ENCODE measurements at regions not wholly inside any gene's neighbourhood (a gene's known extent, or its start where the extent isn't known, plus 50 kb on each side); places are given as distances from the start of the nearest gene placed in this dataset.

- no peaks in the 10 kb centered on the region for H3K4me1 ChIP-seq (ENCODE audit: control insufficient read depth, insufficient read depth, low read length)
- DNase-seq, result no peak
- no peak overlapping the region for H3K27ac ChIP-seq (ENCODE audit: low read length)
- no peaks in the 10 kb centered on the region for H3K9me3 ChIP-seq (ENCODE audit: control insufficient read depth, low read depth, low read length)
- H3K36me3 ChIP-seq (ENCODE audit: control insufficient read depth, insufficient read depth, low read length), result no peaks in the 10 kb centered on the region
- H3K27me3 ChIP-seq (ENCODE audit: control insufficient read depth, insufficient read depth, low read length), result no peaks in the 10 kb centered on the region
- WGBS (ENCODE audit: insufficient coverage, low lambda C conversion rate), result 88% methylated on average over 3 of the region's 3 CpGs
- no peak overlapping the region for H3K4me3 ChIP-seq (ENCODE audit: low read length)
These were observed 230.2 kb downstream of the LMO4 start for GRCh38 chr1:87558921-87559320.

- 80% methylated on average over 1 of the region's 3 CpGs for WGBS (ENCODE audit: insufficient coverage, low lambda C conversion rate)
- Histone ChIP-seq H3K9me3 (ENCODE audit: control insufficient read depth, low read depth, low read length) (no peaks in the 10 kb centered on the region), H3K4me3 (ENCODE audit: low read length) (no peak overlapping the region), H3K27me3 (ENCODE audit: control insufficient read depth, insufficient read depth, low read length) (no peaks in the 10 kb centered on the region), H3K36me3 (ENCODE audit: control insufficient read depth, insufficient read depth, low read length) (no peaks in the 10 kb centered on the region), H3K4me1 (ENCODE audit: control insufficient read depth, insufficient read depth, low read length) (no peaks in the 10 kb centered on the region), H3K27ac (ENCODE audit: low read length) (no peak overlapping the region)
- DNase-seq, result no peak
These were observed 231.5 kb downstream of the LMO4 start for GRCh38 chr1:87560137-87560536.

GRCh38 chr1:87560601-87561360, 232.1 kb downstream of the LMO4 start:
- no peaks in the 10 kb centered on the region for H3K27me3 ChIP-seq (ENCODE audit: control insufficient read depth, insufficient read depth, low read length)
- no peak for DNase-seq
- no peaks in the 10 kb centered on the region for H3K36me3 ChIP-seq (ENCODE audit: control insufficient read depth, insufficient read depth, low read length)
- no peak overlapping the region for H3K4me3 ChIP-seq (ENCODE audit: low read length)
- no peaks in the 10 kb centered on the region for H3K9me3 ChIP-seq (ENCODE audit: control insufficient read depth, low read depth, low read length)
- H3K4me1 ChIP-seq (ENCODE audit: control insufficient read depth, insufficient read depth, low read length), result no peaks in the 10 kb centered on the region
- WGBS (ENCODE audit: insufficient coverage, low lambda C conversion rate), result no CpG with 5 or more reads among the region's 3 CpGs
- no peak overlapping the region for H3K27ac ChIP-seq (ENCODE audit: low read length)

GRCh38 chr1:87563211-87563610, 234.5 kb downstream of the LMO4 start:
- WGBS (ENCODE audit: insufficient coverage, low lambda C conversion rate), result 88% methylated on average over 3 of the region's 4 CpGs
- no peaks in the 10 kb centered on the region for H3K36me3 ChIP-seq (ENCODE audit: control insufficient read depth, insufficient read depth, low read length)
- no peaks in the 10 kb centered on the region for H3K27me3 ChIP-seq (ENCODE audit: control insufficient read depth, insufficient read depth, low read length)
- no peaks in the 10 kb centered on the region for H3K4me1 ChIP-seq (ENCODE audit: control insufficient read depth, insufficient read depth, low read length)
- DNase-seq, result no peak
- H3K4me3 ChIP-seq (ENCODE audit: low read length), result no peak overlapping the region
- no peaks in the 10 kb centered on the region for H3K9me3 ChIP-seq (ENCODE audit: control insufficient read depth, low read depth, low read length)
- no peak overlapping the region for H3K27ac ChIP-seq (ENCODE audit: low read length)

- Histone ChIP-seq H3K36me3 (ENCODE audit: control insufficient read depth, insufficient read depth, low read length) (no peaks in the 10 kb centered on the region), H3K9me3 (ENCODE audit: control insufficient read depth, low read depth, low read length) (no peaks in the 10 kb centered on the region), H3K27me3 (ENCODE audit: control insufficient read depth, insufficient read depth, low read length) (no peaks in the 10 kb centered on the region), H3K4me1 (ENCODE audit: control insufficient read depth, insufficient read depth, low read length) (no peaks in the 10 kb centered on the region), H3K27ac (ENCODE audit: low read length) (no peak overlapping the region), H3K4me3 (ENCODE audit: low read length) (no peak overlapping the region)
- DNase-seq, result no peak
- no CpG with 5 or more reads among the region's 5 CpGs for WGBS (ENCODE audit: insufficient coverage, low lambda C conversion rate)
These were observed 237.2 kb downstream of the LMO4 start for GRCh38 chr1:87565861-87566260.

GRCh38 chr1:87568005-87568404, 239.3 kb downstream of the LMO4 start:
- no peaks in the 10 kb centered on the region for H3K9me3 ChIP-seq (ENCODE audit: control insufficient read depth, low read depth, low read length)
- 94% methylated on average over 2 of the region's 4 CpGs for WGBS (ENCODE audit: insufficient coverage, low lambda C conversion rate)

GRCh38 chr1:87568911-87569310, 240.2 kb downstream of the LMO4 start:
- no peak overlapping the region for H3K4me3 ChIP-seq (ENCODE audit: low read length)
- no peaks in the 10 kb centered on the region for H3K36me3 ChIP-seq (ENCODE audit: control insufficient read depth, insufficient read depth, low read length)
- H3K27me3 ChIP-seq (ENCODE audit: control insufficient read depth, insufficient read depth, low read length), result no peaks in the 10 kb centered on the region
- no peak for DNase-seq
- 90% methylated on average over 2 of the region's 3 CpGs for WGBS (ENCODE audit: insufficient coverage, low lambda C conversion rate)
- H3K9me3 ChIP-seq (ENCODE audit: control insufficient read depth, low read depth, low read length), result no peaks in the 10 kb centered on the region
- no peaks in the 10 kb centered on the region for H3K4me1 ChIP-seq (ENCODE audit: control insufficient read depth, insufficient read depth, low read length)
- H3K27ac ChIP-seq (ENCODE audit: low read length), result no peak overlapping the region

More at GRCh38 chr1:87568005-87568404, 239.3 kb downstream of the LMO4 start:
- no peak overlapping the region for H3K4me3 ChIP-seq (ENCODE audit: low read length)
- no peaks in the 10 kb centered on the region for H3K4me1 ChIP-seq (ENCODE audit: control insufficient read depth, insufficient read depth, low read length)
- DNase-seq, result no peak
- no peak overlapping the region for H3K27ac ChIP-seq (ENCODE audit: low read length)
- H3K36me3 ChIP-seq (ENCODE audit: control insufficient read depth, insufficient read depth, low read length), result no peaks in the 10 kb centered on the region
- H3K27me3 ChIP-seq (ENCODE audit: control insufficient read depth, insufficient read depth, low read length), result no peaks in the 10 kb centered on the region

GRCh38 chr1:87572008-87572407, 243.3 kb downstream of the LMO4 start:
- DNase-seq, result no peak
- Histone ChIP-seq H3K4me1 (ENCODE audit: control insufficient read depth, insufficient read depth, low read length) (no peaks in the 10 kb centered on the region), H3K27ac (ENCODE audit: low read length) (no peak overlapping the region), H3K36me3 (ENCODE audit: control insufficient read depth, insufficient read depth, low read length) (no peaks in the 10 kb centered on the region), H3K9me3 (ENCODE audit: control insufficient read depth, low read depth, low read length) (no peaks in the 10 kb centered on the region), H3K4me3 (ENCODE audit: low read length) (no peak overlapping the region), H3K27me3 (ENCODE audit: control insufficient read depth, insufficient read depth, low read length) (no peaks in the 10 kb centered on the region)
- no CpG with 5 or more reads among the region's 4 CpGs for WGBS (ENCODE audit: insufficient coverage, low lambda C conversion rate)

GRCh38 chr1:87572891-87573290, 244.2 kb downstream of the LMO4 start:
- H3K4me1 ChIP-seq (ENCODE audit: control insufficient read depth, insufficient read depth, low read length), result no peaks in the 10 kb centered on the region
- H3K4me3 ChIP-seq (ENCODE audit: low read length), result no peak overlapping the region
- no peaks in the 10 kb centered on the region for H3K9me3 ChIP-seq (ENCODE audit: control insufficient read depth, low read depth, low read length)
- H3K27me3 ChIP-seq (ENCODE audit: control insufficient read depth, insufficient read depth, low read length), result no peaks in the 10 kb centered on the region
- no peak for DNase-seq
- no CpG with 5 or more reads among the region's 2 CpGs for WGBS (ENCODE audit: insufficient coverage, low lambda C conversion rate)
- H3K27ac ChIP-seq (ENCODE audit: low read length), result no peak overlapping the region
- no peaks in the 10 kb centered on the region for H3K36me3 ChIP-seq (ENCODE audit: control insufficient read depth, insufficient read depth, low read length)

GRCh38 chr1:87575528-87575927, 246.8 kb downstream of the LMO4 start:
- Histone ChIP-seq H3K27me3 (ENCODE audit: control insufficient read depth, insufficient read depth, low read length) (no peaks in the 10 kb centered on the region), H3K4me3 (ENCODE audit: low read length) (no peak overlapping the region), H3K36me3 (ENCODE audit: control insufficient read depth, insufficient read depth, low read length) (no peaks in the 10 kb centered on the region), H3K4me1 (ENCODE audit: control insufficient read depth, insufficient read depth, low read length) (no peaks in the 10 kb centered on the region), H3K9me3 (ENCODE audit: control insufficient read depth, low read depth, low read length) (no peaks in the 10 kb centered on the region), H3K27ac (ENCODE audit: low read length) (no peak overlapping the region)
- DNase-seq, result no peak
- whole genome bisulfite sequencing (ENCODE audit: insufficient coverage, low lambda C conversion rate), result 40% methylated on average over 1 of the region's 3 CpGs

GRCh38 chr1:87578464-87578863, 249.8 kb downstream of the LMO4 start:
- Histone ChIP-seq H3K4me3 (ENCODE audit: low read length) (no peak overlapping the region), H3K27ac (ENCODE audit: low read length) (no peak overlapping the region), H3K9me3 (ENCODE audit: control insufficient read depth, low read depth, low read length) (no peaks in the 10 kb centered on the region), H3K36me3 (ENCODE audit: control insufficient read depth, insufficient read depth, low read length) (no peaks in the 10 kb centered on the region), H3K27me3 (ENCODE audit: control insufficient read depth, insufficient read depth, low read length) (no peaks in the 10 kb centered on the region), H3K4me1 (ENCODE audit: control insufficient read depth, insufficient read depth, low read length) (peaks cover 8% of the 10 kb centered on the region)
- DNase-seq, result no peak
- WGBS (ENCODE audit: insufficient coverage, low lambda C conversion rate), result 40% methylated on average over 1 of the region's 3 CpGs
